ENCODE measurements at regions not wholly inside any gene's neighbourhood (a gene's known extent, or its start where the extent isn't known, plus 50 kb on each side); places are given as distances from the start of the nearest gene placed in this dataset.

DNA sequence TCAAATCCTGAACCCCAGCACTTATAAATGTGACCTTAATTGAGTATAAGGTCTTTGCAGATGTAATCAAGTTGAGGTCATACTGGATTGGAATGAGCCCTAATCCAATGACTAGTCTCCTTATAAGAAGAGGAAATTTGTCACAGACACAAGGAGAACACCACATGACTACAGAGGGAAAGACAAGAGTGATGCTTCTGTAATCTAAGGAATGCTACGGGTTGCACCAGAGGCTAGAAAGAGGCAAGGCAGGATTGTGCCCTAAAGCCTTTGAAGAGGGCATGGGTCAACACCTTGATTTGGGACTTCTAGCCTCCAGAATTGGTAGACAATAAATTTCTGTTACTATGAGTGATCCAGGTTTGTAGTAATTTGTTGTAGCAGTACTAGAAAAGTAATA, 135.0 kb downstream of the FOXG1 start:
- no peak overlapping the region for H2BK20ac ChIP-seq (ENCODE audit: low read depth, low read length, poor library complexity, severe bottlenecking)
- no peak overlapping the region for H3K27ac ChIP-seq (ENCODE audit: insufficient read length, low read depth, low read length)
- no peak overlapping the region for H4K91ac ChIP-seq (ENCODE audit: insufficient read length, low read depth, low read length)
- no peak overlapping the region for H2BK5ac ChIP-seq (ENCODE audit: insufficient read length, low read length)
- TF ChIP-seq, protein P1, sequence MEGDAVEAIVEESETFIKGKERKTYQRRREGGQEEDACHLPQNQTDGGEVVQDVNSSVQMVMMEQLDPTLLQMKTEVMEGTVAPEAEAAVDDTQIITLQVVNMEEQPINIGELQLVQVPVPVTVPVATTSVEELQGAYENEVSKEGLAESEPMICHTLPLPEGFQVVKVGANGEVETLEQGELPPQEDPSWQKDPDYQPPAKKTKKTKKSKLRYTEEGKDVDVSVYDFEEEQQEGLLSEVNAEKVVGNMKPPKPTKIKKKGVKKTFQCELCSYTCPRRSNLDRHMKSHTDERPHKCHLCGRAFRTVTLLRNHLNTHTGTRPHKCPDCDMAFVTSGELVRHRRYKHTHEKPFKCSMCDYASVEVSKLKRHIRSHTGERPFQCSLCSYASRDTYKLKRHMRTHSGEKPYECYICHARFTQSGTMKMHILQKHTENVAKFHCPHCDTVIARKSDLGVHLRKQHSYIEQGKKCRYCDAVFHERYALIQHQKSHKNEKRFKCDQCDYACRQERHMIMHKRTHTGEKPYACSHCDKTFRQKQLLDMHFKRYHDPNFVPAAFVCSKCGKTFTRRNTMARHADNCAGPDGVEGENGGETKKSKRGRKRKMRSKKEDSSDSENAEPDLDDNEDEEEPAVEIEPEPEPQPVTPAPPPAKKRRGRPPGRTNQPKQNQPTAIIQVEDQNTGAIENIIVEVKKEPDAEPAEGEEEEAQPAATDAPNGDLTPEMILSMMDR (conservative IDR thresholded peaks at IDR 0.05) = no peak
- H3K4me1 ChIP-seq (ENCODE audit: insufficient read depth, low read length) = no peaks in the 10 kb centered on the region
- no peak overlapping the region for H3K14ac ChIP-seq (ENCODE audit: insufficient read depth, low read length)
- H3K9me3 ChIP-seq (ENCODE audit: control insufficient read depth, low read depth, low read length) = no peaks in the 10 kb centered on the region
- no CpG with 5 or more reads among the region's 1 CpG for WGBS (ENCODE audit: extremely low coverage, insufficient read length, low lambda C conversion rate)
- H3K79me1 ChIP-seq (ENCODE audit: insufficient read depth, low read depth, low read length, poor library complexity, severe bottlenecking) = no peaks in the 10 kb centered on the region
- no peaks in the 10 kb centered on the region for H3K79me2 ChIP-seq (ENCODE audit: insufficient read depth, low read length)
- Mint-ChIP-seq H3K4me1 (no peaks in the 10 kb centered on the region), H3K4me3 (no peak overlapping the region), H3K9me3 (no peaks in the 10 kb centered on the region), H3K27me3 (ENCODE audit: low read depth) (no peaks in the 10 kb centered on the region), H3K27ac (no peak overlapping the region), H3K36me3 (ENCODE audit: insufficient read depth in 1 of 3, low read depth in 3 of 3) (peaks cover 0 to 6% (median 0%) of the 10 kb centered on the region in 3 experiments; a peak in 1 of 7 replicates)
- H4K20me1 ChIP-seq (ENCODE audit: control insufficient read depth, insufficient read depth, insufficient read length) = no peaks in the 10 kb centered on the region
- no peak for DNase-seq
- H3T11ph ChIP-seq (ENCODE audit: low read length) = no peak overlapping the region
- no peak overlapping the region for H3K18ac ChIP-seq (ENCODE audit: insufficient read length, low read depth, low read length)
- no peak overlapping the region for H2BK15ac ChIP-seq (ENCODE audit: low read depth, low read length)
- no peaks in the 10 kb centered on the region for H3K23me2 ChIP-seq (ENCODE audit: insufficient read length, low read depth, low read length, poor library complexity, severe bottlenecking)
- H3K4ac ChIP-seq (ENCODE audit: low read depth, low read length) = no peak overlapping the region
- H2BK12ac ChIP-seq (ENCODE audit: insufficient read length, low read depth, low read length) = no peak overlapping the region
- no peak overlapping the region for H2BK120ac ChIP-seq (ENCODE audit: low read depth, low read length, poor library complexity, severe bottlenecking)
- H3K23ac ChIP-seq (ENCODE audit: insufficient read length, low read depth, low read length) = no peak overlapping the region
- no peak overlapping the region for H4K8ac ChIP-seq (replicated peaks; ENCODE audit: insufficient read length, low read depth, low read length)
- no peaks in the 10 kb centered on the region for H3K27me3 ChIP-seq (ENCODE audit: insufficient read depth, low read length)
- H4K5ac ChIP-seq (ENCODE audit: insufficient read length, low read depth, low read length) = no peak overlapping the region
- H2AK5ac ChIP-seq (ENCODE audit: insufficient read length, low read length) = no peak overlapping the region
- no peak overlapping the region for H3K4me2 ChIP-seq (ENCODE audit: insufficient read depth, insufficient read length, low read length)
- H3K9ac ChIP-seq (ENCODE audit: extremely low read depth, insufficient read length, low read length) = no peak overlapping the region
- no peak overlapping the region for H2AFZ ChIP-seq (ENCODE audit: low read length)
- no peak overlapping the region for H3K56ac ChIP-seq (ENCODE audit: insufficient read length, low read depth, low read length)

Measured in H9 (cell line).